Upper lobe of left lung (tissue), 6 donors: ENCODE measurements at regions not wholly inside any gene's neighbourhood (a gene's known extent, or its start where the extent isn't known, plus 50 kb on each side); places are given as distances from the start of the nearest gene placed in this dataset.

Experiments
- ATAC-seq, 2 donors: fragments of 200-7000 bp; cut with Tn5 transposase; one replicate each; pipeline ENCODE4 v1.9.1; 2022; ENCODE audit warnings: mild to moderate bottlenecking in 2 of 2, moderate library complexity in 2 of 2; ENCODE audit not compliant: low FRiP score in 2 of 2
- DNase-seq, 2 donors: peaks; one replicate each; pipeline ENCODE4 v3.0.0-alpha.2; 2019 to 2020
- H3K27ac ChIP-seq, 4 donors: fragments of 200-600 bp; sonication (generic); one replicate each; pipeline ENCODE4 v1.5.1; 2016 to 2019
- H3K27me3 ChIP-seq, 4 donors: fragments of 200-600 bp; sonication (generic); one replicate each; pipeline ENCODE4 v1.5.1; 2017 to 2019
- H3K36me3 ChIP-seq, 4 donors: fragments of 200-600 bp; sonication (generic); one replicate each; pipeline ENCODE4 v1.5.1; 2016 to 2019
- H3K4me1 ChIP-seq, 4 donors: fragments of 200-600 bp; sonication (generic); one replicate each; pipeline ENCODE4 v1.5.1; 2018 to 2019
- H3K4me3 ChIP-seq, 4 donors: fragments of 200-600 bp; sonication (generic); one replicate each; pipeline ENCODE4 v1.5.1; 2017 to 2019; ENCODE audit warnings: mild to moderate bottlenecking in 2 of 4, moderate library complexity in 1 of 4
- H3K9me3 ChIP-seq, 4 donors: fragments of 200-600 bp; sonication (generic); one replicate each; pipeline ENCODE4 v1.5.1; 2018 to 2019
- CTCF ChIP-seq, 6 experiments: fragments of 450-650 bp in 4 of 6; fragments of 200-600 bp in 2 of 6; sonication (generic) in 2 of 6; IDR thresholded peaks; one replicate each; pipeline ENCODE4 v1.5.1; 2016 to 2019; ENCODE audit warnings: antibody characterized with exemption in 6 of 6
- EP300 ChIP-seq, 4 donors: sonication (generic); formaldehyde crosslinking; IDR thresholded peaks; one replicate each; pipeline ENCODE4 v1.5.1; 2017; ENCODE audit warnings: antibody characterized with exemption in 4 of 4, control low read depth in 2 of 4
- POLR2A ChIP-seq, 4 donors: fragments of 450-650 bp; IDR thresholded peaks; one replicate each; pipeline ENCODE4 v1.5.1; 2016 to 2017; ENCODE audit warnings: antibody characterized with exemption in 4 of 4, mild to moderate bottlenecking in 2 of 4
- POLR2AphosphoS5 ChIP-seq, 2 donors: sonication (generic); formaldehyde crosslinking; IDR thresholded peaks; one replicate each; pipeline ENCODE4 v1.5.1; 2017; ENCODE audit warnings: antibody characterized with exemption in 2 of 2
- WGBS, 2 donors: methylation state at CpG; one replicate each; pipeline ENCODE4 v1.1.5; 2017 to 2018; 5-methylcytosine and 5-hydroxymethylcytosine counted together
- donor health status: DM: no; HTN: no; CAD: no; lungs with moderate emphysema.
- donor health status: DM: no; HTN: yes; CAD: no; lungs with severe emphysema.

DNA sequence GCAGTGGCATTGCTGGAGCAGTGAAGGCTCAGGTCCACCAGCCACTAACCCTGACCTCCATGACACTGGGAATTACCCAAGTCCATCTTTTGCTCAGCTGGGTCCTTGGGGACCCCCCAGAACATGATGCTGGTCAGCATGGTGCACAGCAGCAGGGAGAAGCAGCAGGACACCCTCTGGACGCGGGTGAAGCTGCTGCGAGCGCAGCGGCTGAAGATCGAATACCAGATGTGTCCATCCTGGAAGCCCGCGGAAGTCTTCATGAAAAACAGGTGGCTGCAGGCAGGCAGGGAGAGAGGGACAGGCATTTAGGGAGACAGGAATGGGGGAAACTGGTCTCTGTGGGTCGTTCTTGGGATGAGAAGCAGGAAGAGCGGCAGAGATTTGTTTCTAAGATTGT is 53.4 kb upstream of the GCSH start:
- Histone ChIP-seq H3K4me1 (no peaks in the 10 kb centered on the region), H3K9me3 (no peaks in the 10 kb centered on the region), H3K27me3 (no peaks in the 10 kb centered on the region), H3K36me3 (no peaks in the 10 kb centered on the region), H3K27ac (no peak overlapping the region), H3K4me3 (no peak overlapping the region)
- DNase-seq (no peak), ATAC-seq (no peak)
- 81 to 87% methylated on average over 10 of the region's 10 CpGs for WGBS, 2 donors
- TF ChIP-seq EP300 (IDR thresholded peaks at IDR 0.05) (no peak), POLR2AphosphoS5 (IDR thresholded peaks at IDR 0.05) (no peak), CTCF (IDR thresholded peaks at IDR 0.05) (no peak), POLR2A (IDR thresholded peaks at IDR 0.05) (no peak)

DNA sequence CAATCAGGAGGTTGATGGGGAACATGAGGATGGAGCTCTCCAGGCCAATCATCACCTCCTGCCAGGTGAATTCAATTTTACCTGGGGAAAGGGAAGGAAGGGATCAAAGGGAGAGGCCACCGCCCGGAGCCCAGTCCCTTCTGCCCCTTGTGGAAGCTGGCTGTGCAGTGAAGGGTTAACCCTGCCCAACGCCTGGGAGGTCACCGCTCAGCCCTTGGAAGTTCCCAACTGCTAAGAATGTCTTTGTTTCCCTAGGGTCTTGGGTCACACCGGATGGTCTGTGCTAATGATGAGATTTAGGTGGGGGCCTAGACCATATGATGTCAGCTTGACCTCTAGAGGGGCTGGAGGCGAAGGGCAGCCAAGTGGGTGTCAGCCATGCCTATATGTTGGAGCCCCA is 52.1 kb upstream of the GCSH start:
- no peak for TF ChIP-seq POLR2A (IDR thresholded peaks at IDR 0.05)
- TF ChIP-seq CTCF (IDR thresholded peaks at IDR 0.05), result no peak
- TF ChIP-seq POLR2AphosphoS5 (IDR thresholded peaks at IDR 0.05), result no peak
- TF ChIP-seq EP300 (IDR thresholded peaks at IDR 0.05), result no peak
- no peaks in the 10 kb centered on the region for H3K27me3 ChIP-seq
- whole genome bisulfite sequencing, 2 donors, result 55 to 62% methylated on average over 3 to 6 of the region's 6 CpGs
- no peak overlapping the region for H3K27ac ChIP-seq
- H3K9me3 ChIP-seq, result no peaks in the 10 kb centered on the region
- no peaks in the 10 kb centered on the region for H3K4me1 ChIP-seq
- H3K4me3 ChIP-seq, result no peak overlapping the region
- no peaks in the 10 kb centered on the region for H3K36me3 ChIP-seq
- ATAC-seq (no peak), DNase-seq (no peak)
